H1 (cell line): ENCODE measurements at regions not wholly inside any gene's neighbourhood (a gene's known extent, or its start where the extent isn't known, plus 50 kb on each side); places are given as distances from the start of the nearest gene placed in this dataset.

Experiments
- CTCF ChIA-PET: fragments of 300-600 bp; sonication (Branson Sonifier 250); formaldehyde crosslinking; loops from one replicate; lab custom pipeline; 2021; ENCODE audit not compliant: partially characterized antibody; lab: Charles Lee
- POLR2A ChIA-PET: fragments of 300-600 bp; sonication (Branson Sonifier 250); formaldehyde crosslinking; loops from one replicate; lab custom pipeline; 2021; ENCODE audit warnings: inconsistent platforms; ENCODE audit not compliant: partially characterized antibody; lab: Charles Lee
- DNase-seq, 2 experiments: peaks; one replicate each; pipeline versions ENCODE4 v3.0.0 to v3.0.0-alpha.2; 2010 to 2022; ENCODE audit warnings: low spot score in 2 of 2, low read depth in 1 of 2, mixed read lengths in 1 of 2
- FAIRE-seq: peaks from 2 replicates; lab custom pipeline; 2011; peaks lifted over from hg19 to GRCh38; lab: Jason Lieb, UNC
- H2AFZ ChIP-seq: 2 replicates; pipeline ENCODE4 v1.8.1; 2012; ENCODE audit warnings: low read length, inconsistent platforms
- H2AK5ac ChIP-seq: 2 replicates; pipeline ENCODE4 v1.6.1; 2013; ENCODE audit warnings: low read depth, low read length
- H2BK120ac ChIP-seq: replicated peaks from 2 replicates; pipeline ENCODE3; 2013; ENCODE audit warnings: low read depth, low read length, inconsistent platforms
- H2BK12ac ChIP-seq: 2 replicates; pipeline ENCODE4 v1.6.1; 2013; ENCODE audit warnings: low read depth, low read length
- H2BK15ac ChIP-seq: 2 replicates; pipeline ENCODE4 v1.6.1; 2013; ENCODE audit warnings: low read length
- H2BK20ac ChIP-seq: 2 replicates; pipeline ENCODE4 v1.6.1; 2013; ENCODE audit warnings: low read length
- H2BK5ac ChIP-seq: 2 replicates; pipeline ENCODE4 v1.6.1; 2013; ENCODE audit warnings: low read depth, low read length
- H3K14ac ChIP-seq: 2 replicates; pipeline ENCODE4 v1.6.1; 2013; ENCODE audit warnings: inconsistent platforms; ENCODE audit not compliant: insufficient read length
- H3K18ac ChIP-seq: 2 replicates; pipeline ENCODE4 v1.6.1; 2013; ENCODE audit warnings: low read length; ENCODE audit errors: extremely low read depth
- H3K23ac ChIP-seq: 2 replicates; pipeline ENCODE4 v1.6.1; 2013; ENCODE audit warnings: inconsistent platforms; ENCODE audit not compliant: insufficient read length
- H3K23me2 ChIP-seq: 2 replicates; pipeline ENCODE4 v1.6.1; 2013; ENCODE audit warnings: low read depth, low read length
- H3K27ac ChIP-seq: 2 replicates; pipeline ENCODE4 v1.6.1; 2011; ENCODE audit warnings: low read depth, low read length, inconsistent platforms
- H3K27me3 ChIP-seq, 4 experiments: replicated peaks in 1 of 4; 1 replicate in 1 of 4; 2 replicates in 3 of 4; pipeline versions ENCODE4 v1.6.1 to v1.8.1; 2011 to 2013; ENCODE audit warnings: low read length in 3 of 4, mild to moderate bottlenecking in 3 of 4, inconsistent platforms in 2 of 4, mixed read lengths in 2 of 4, moderate library complexity in 1 of 4; ENCODE audit not compliant: control insufficient read depth in 3 of 4, insufficient read depth in 3 of 4; ENCODE audit errors: extremely low read depth in 1 of 4
- H3K36me3 ChIP-seq, 4 experiments: 2 replicates each; pipeline versions ENCODE4 v1.6.1 to v1.8.1; 2011 to 2013; ENCODE audit warnings: mild to moderate bottlenecking in 4 of 4, low read length in 3 of 4, moderate library complexity in 2 of 4, control low read depth in 1 of 4, inconsistent platforms in 1 of 4; ENCODE audit not compliant: insufficient read depth in 4 of 4, control insufficient read depth in 2 of 4
- H3K4ac ChIP-seq: replicated peaks from 2 replicates; pipeline ENCODE3; 2013; ENCODE audit warnings: low read length, low read depth, mixed read lengths, inconsistent platforms; ENCODE audit not compliant: insufficient read length
- H3K4me1 ChIP-seq, 4 experiments: replicated peaks in 1 of 4; 1 replicate in 1 of 4; 2 replicates in 3 of 4; pipeline versions ENCODE4 v1.6.1 to v1.8.1; 2011 to 2013; ENCODE audit warnings: low read length in 3 of 4, inconsistent platforms in 2 of 4, mixed read lengths in 1 of 4; ENCODE audit not compliant: insufficient read depth in 4 of 4, control insufficient read depth in 3 of 4
- H3K4me2 ChIP-seq, 2 experiments: 2 replicates each; pipeline versions ENCODE4 v1.6.1 to v1.8.1; 2011 to 2013; ENCODE audit warnings: low read depth in 2 of 2, low read length in 2 of 2, control low read depth in 1 of 2, inconsistent platforms in 1 of 2, mild to moderate bottlenecking in 1 of 2; ENCODE audit not compliant: insufficient read depth in 1 of 2
- H3K4me3 ChIP-seq, 4 experiments: fragments of 200-600, 300-600 bp in 1 of 4; sonication (generic), shearing (Covaris generic), sonication (Bioruptor Twin) in 1 of 4; 2 replicates each; pipeline versions ENCODE4 v1.5.1 to v1.8.1; 2011 to 2016; ENCODE audit warnings: low read length in 4 of 4, low read depth in 3 of 4, control low read depth in 2 of 4, inconsistent platforms in 2 of 4, mild to moderate bottlenecking in 2 of 4, mixed read lengths in 1 of 4, moderate library complexity in 1 of 4; ENCODE audit not compliant: insufficient read depth in 2 of 4; ENCODE audit errors: extremely low read depth in 1 of 4
- H3K56ac ChIP-seq: replicated peaks from 2 replicates; pipeline ENCODE3; 2013; ENCODE audit warnings: low read depth, mild to moderate bottlenecking, mixed read lengths, low read length, inconsistent platforms; ENCODE audit not compliant: insufficient read length
- H3K79me1 ChIP-seq: 2 replicates; pipeline ENCODE4 v1.6.1; 2013; ENCODE audit warnings: low read depth, low read length, control low read depth
- H3K79me2 ChIP-seq, 2 experiments: 2 replicates each; pipeline versions ENCODE4 v1.6.1 to v1.8.1; 2012 to 2013; ENCODE audit warnings: low read length in 2 of 2, mild to moderate bottlenecking in 2 of 2, inconsistent platforms in 1 of 2; ENCODE audit not compliant: insufficient read depth in 2 of 2, control insufficient read depth in 1 of 2
- H3K9ac ChIP-seq, 4 experiments: replicated peaks in 1 of 4; 1 replicate in 1 of 4; 2 replicates in 3 of 4; pipeline versions ENCODE4 v1.6.1 to v1.8.1; 2011 to 2013; ENCODE audit warnings: low read depth in 3 of 4, low read length in 3 of 4, control low read depth in 2 of 4, mild to moderate bottlenecking in 2 of 4, moderate library complexity in 2 of 4, inconsistent platforms in 1 of 4; ENCODE audit errors: extremely low read depth in 1 of 4
- H3K9me3 ChIP-seq, 2 experiments: 2 replicates each; pipeline versions ENCODE4 v1.6.1 to v1.8.1; 2012 to 2013; ENCODE audit warnings: mild to moderate bottlenecking in 2 of 2, moderate library complexity in 2 of 2, control low read depth in 1 of 2, inconsistent platforms in 1 of 2, low read depth in 1 of 2, low read length in 1 of 2, mixed read lengths in 1 of 2; ENCODE audit not compliant: insufficient read depth in 2 of 2
- H4K20me1 ChIP-seq, 2 experiments: replicated peaks in 1 of 2; 2 replicates each; pipeline versions ENCODE3 to v1.8.1; 2011 to 2013; ENCODE audit warnings: inconsistent platforms in 2 of 2, low read length in 2 of 2, mild to moderate bottlenecking in 1 of 2; ENCODE audit not compliant: insufficient read depth in 2 of 2, control insufficient read depth in 1 of 2
- H4K5ac ChIP-seq: 2 replicates; pipeline ENCODE4 v1.6.1; 2013; ENCODE audit warnings: low read length, low read depth, mixed read lengths, inconsistent platforms; ENCODE audit not compliant: insufficient read length
- H4K8ac ChIP-seq: 2 replicates; pipeline ENCODE4 v1.8.0; 2013; ENCODE audit warnings: mild to moderate bottlenecking, moderate library complexity, low read length, inconsistent platforms; ENCODE audit not compliant: insufficient read depth; ENCODE audit errors: extremely low read depth
- H4K91ac ChIP-seq: replicated peaks from 2 replicates; pipeline ENCODE3; 2013; ENCODE audit warnings: low read length, mixed read lengths, inconsistent platforms; ENCODE audit not compliant: insufficient read length
- SIX5 ChIP-seq: IDR thresholded peaks from 2 replicates; pipeline ENCODE4 v1.6.1; 2011; ENCODE audit warnings: mild to moderate bottlenecking, low read depth, low read length
- TAF1 ChIP-seq: IDR thresholded peaks from 2 replicates; pipeline ENCODE4 v1.6.1; 2011; ENCODE audit warnings: mild to moderate bottlenecking, low read depth, low read length
- WGBS, 2 experiments: shearing (Covaris generic) in 1 of 2; methylation state at CpG; one replicate each; pipeline versions ENCODE4 v1.1.6 to v1.1.7; 2013 to 2015; ENCODE audit warnings: low lambda C conversion rate in 2 of 2, mixed read lengths in 2 of 2, inconsistent platforms in 1 of 2, low coverage in 1 of 2, missing lambda C conversion rate in 1 of 2; ENCODE audit not compliant: insufficient replicate concordance in 2 of 2, insufficient coverage in 1 of 2, insufficient read length in 1 of 2; ENCODE audit errors: extremely low coverage in 1 of 2, missing lambda C conversion rate in 1 of 2; 5-methylcytosine and 5-hydroxymethylcytosine counted together
- TF ChIP-seq, protein P1 (sequence below): IDR thresholded peaks from 2 replicates; pipeline ENCODE4 v1.6.1; 2012; ENCODE audit warnings: low read length, inconsistent platforms
- TF ChIP-seq, protein P2 (sequence below): IDR thresholded peaks from 2 replicates; pipeline ENCODE4 v1.6.1; 2012; ENCODE audit warnings: inconsistent platforms
- TF ChIP-seq, protein P3 (sequence below), 3 experiments: IDR thresholded peaks; 1 replicate in 2 of 3; 2 replicates in 1 of 3; pipeline versions ENCODE4 v1.5.1 to v1.6.1; 2011; ENCODE audit warnings: low read length in 3 of 3, mild to moderate bottlenecking in 3 of 3, inconsistent platforms in 2 of 3, low read depth in 1 of 3, moderate library complexity in 1 of 3; ENCODE audit not compliant: insufficient read depth in 1 of 3; ENCODE audit errors: control extremely low read depth in 1 of 3

DNA sequence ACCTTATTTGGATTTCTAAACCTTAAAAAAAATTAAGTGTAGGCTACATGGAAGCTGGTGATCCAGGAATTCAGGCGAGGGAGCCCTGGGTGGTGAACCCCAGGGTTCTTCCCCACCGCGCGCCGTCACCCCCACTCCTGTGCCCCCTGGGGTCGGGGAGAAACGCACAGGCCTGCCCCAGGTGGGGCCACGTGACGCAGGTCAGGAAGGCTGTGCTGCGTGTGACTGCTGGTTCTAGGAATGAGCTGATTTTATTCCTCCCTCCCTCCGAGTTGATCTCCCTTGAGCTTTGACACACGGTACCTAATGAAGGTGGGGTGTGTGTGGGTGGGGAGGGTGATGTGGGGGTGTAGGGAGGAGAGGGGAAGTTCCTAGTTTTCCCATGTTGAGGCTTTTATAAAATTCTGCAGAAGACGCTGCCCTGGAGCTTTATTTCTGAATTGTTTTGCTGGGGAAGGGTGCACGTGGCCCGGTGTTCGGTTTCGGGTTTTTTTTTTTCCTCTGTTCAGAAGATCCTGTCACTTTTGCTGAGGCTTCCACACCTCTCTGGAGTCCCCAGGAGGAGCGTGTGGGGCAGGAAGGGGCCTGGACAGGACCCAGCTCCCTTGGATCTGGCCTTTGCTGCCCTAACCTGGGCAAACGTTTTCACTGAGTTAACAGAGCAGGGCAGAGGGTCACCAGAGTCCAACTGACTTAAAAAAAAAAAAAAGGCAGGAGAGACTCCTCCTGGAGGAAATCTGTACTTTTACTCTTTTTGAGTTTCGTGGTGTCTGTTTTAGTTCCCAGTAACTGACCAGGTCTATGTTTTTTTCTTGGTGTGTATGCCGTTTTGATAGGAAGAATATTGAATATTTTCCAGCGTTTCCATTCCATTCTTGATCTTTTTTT, 55.8 kb upstream of the GSE1 start:
- peaks cover 11% of the 10 kb centered on the region for H3K79me1 ChIP-seq
- DNase-seq = peak in 1 of 2 experiments; percentile 63
- no peak overlapping the region for H3K27ac ChIP-seq
- H3K23ac ChIP-seq = no peak overlapping the region
- H4K8ac ChIP-seq = no peak overlapping the region
- no peak overlapping the region for H2AFZ ChIP-seq
- ChIA-PET CTCF (interaction anchor here (0.6 to 3.5 kb wide), 37 partner anchors 9 to 250 kb away, joined by 3 to 30 read pairs (median 3); no protein-coding TSS in a partner anchor), POLR2A (interaction anchor here (0.6 to 2.4 kb wide), 12 partner anchors 11 to 100 kb away, joined by 3 to 9 read pairs (median 3); partner anchors contain the start of gene GSE1)
- H4K91ac ChIP-seq = no peak overlapping the region
- no peak overlapping the region for H4K5ac ChIP-seq
- peaks cover 0 to 26% (median 20%) of the 10 kb centered on the region in 4 experiments; a peak in 6 of 7 replicates for H3K4me1 ChIP-seq
- no peak overlapping the region for H3K56ac ChIP-seq
- no peaks in the 10 kb centered on the region for H3K9me3 ChIP-seq
- H2BK12ac ChIP-seq = peak overlapping the region; percentile 75; the same call in 1 of the 2 replicates
- 4% methylated on average over 21 of the region's 22 CpGs; no CpG with 5 or more reads in 1 of the 2 experiments for WGBS, 2 experiments
- no peak overlapping the region for H2BK120ac ChIP-seq
- no peaks in the 10 kb centered on the region; a peak in 2 of 7 replicates for H3K27me3 ChIP-seq
- FAIRE-seq = no peak
- no peak overlapping the region for H3K4ac ChIP-seq
- peaks cover 3 to 8% of the 10 kb centered on the region in 2 experiments for H4K20me1 ChIP-seq
- H3K4me3 ChIP-seq = peak overlapping the region; percentile 54 to 98 (median 64)
- peak overlapping the region; percentile 60; the same call in 1 of the 2 replicates for H2BK5ac ChIP-seq
- H3K9ac ChIP-seq = peak overlapping the region in 3 of 4 experiments; percentile 5 to 42 (median 29); a peak in 2 of 7 replicates
- H3K14ac ChIP-seq = no peak overlapping the region
- peaks cover 29% of the 10 kb centered on the region for H3K23me2 ChIP-seq
- no peak overlapping the region for H2BK15ac ChIP-seq
- peak overlapping the region; percentile 82 to 95 for H3K4me2 ChIP-seq
- H3K18ac ChIP-seq = no peak overlapping the region; the same call in 1 of the 2 replicates
- H3K36me3 ChIP-seq = no peaks in the 10 kb centered on the region
- no peak overlapping the region for H2BK20ac ChIP-seq
- no peak overlapping the region for H2AK5ac ChIP-seq
- peaks cover 10 to 34% of the 10 kb centered on the region in 2 experiments; a peak in 3 of 4 replicates for H3K79me2 ChIP-seq
- TF ChIP-seq, protein P1, sequence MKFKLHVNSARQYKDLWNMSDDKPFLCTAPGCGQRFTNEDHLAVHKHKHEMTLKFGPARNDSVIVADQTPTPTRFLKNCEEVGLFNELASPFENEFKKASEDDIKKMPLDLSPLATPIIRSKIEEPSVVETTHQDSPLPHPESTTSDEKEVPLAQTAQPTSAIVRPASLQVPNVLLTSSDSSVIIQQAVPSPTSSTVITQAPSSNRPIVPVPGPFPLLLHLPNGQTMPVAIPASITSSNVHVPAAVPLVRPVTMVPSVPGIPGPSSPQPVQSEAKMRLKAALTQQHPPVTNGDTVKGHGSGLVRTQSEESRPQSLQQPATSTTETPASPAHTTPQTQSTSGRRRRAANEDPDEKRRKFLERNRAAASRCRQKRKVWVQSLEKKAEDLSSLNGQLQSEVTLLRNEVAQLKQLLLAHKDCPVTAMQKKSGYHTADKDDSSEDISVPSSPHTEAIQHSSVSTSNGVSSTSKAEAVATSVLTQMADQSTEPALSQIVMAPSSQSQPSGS = no peak
- TF ChIP-seq, protein P2, sequence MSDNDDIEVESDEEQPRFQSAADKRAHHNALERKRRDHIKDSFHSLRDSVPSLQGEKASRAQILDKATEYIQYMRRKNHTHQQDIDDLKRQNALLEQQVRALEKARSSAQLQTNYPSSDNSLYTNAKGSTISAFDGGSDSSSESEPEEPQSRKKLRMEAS = peak; percentile 41; the same call in 1 of the 2 replicates
- TF ChIP-seq, protein P3, sequence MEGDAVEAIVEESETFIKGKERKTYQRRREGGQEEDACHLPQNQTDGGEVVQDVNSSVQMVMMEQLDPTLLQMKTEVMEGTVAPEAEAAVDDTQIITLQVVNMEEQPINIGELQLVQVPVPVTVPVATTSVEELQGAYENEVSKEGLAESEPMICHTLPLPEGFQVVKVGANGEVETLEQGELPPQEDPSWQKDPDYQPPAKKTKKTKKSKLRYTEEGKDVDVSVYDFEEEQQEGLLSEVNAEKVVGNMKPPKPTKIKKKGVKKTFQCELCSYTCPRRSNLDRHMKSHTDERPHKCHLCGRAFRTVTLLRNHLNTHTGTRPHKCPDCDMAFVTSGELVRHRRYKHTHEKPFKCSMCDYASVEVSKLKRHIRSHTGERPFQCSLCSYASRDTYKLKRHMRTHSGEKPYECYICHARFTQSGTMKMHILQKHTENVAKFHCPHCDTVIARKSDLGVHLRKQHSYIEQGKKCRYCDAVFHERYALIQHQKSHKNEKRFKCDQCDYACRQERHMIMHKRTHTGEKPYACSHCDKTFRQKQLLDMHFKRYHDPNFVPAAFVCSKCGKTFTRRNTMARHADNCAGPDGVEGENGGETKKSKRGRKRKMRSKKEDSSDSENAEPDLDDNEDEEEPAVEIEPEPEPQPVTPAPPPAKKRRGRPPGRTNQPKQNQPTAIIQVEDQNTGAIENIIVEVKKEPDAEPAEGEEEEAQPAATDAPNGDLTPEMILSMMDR (IDR thresholded peaks at IDR 0.05; ENCODE audit: control extremely low read depth in 1 of 3, insufficient read depth in 1 of 3, low read depth in 1 of 3, low read length in 3 of 3) = peak in 1 of 3 experiments; percentile 13; a peak in 1 of 4 replicates
- TF ChIP-seq TAF1 (0 out of 2 replicates have a peak, but pooled peaks have one; percentile 3), SIX5 (no peak)
